Transverse colon (tissue), 4 donors: ENCODE measurements at regions not wholly inside any gene's neighbourhood (a gene's known extent, or its start where the extent isn't known, plus 50 kb on each side); places are given as distances from the start of the nearest gene placed in this dataset.
"Not testable (repeated sequence)": the region's sequence is repeated elsewhere in the genome, so short reads cannot be mapped to it uniquely, and the experiment has no call there.

ENCODE experiments used
- DNase-seq: peaks from one replicate; pipeline ENCODE4 v3.0.0-alpha.2; 2019
- H3K27ac ChIP-seq, 4 donors: fragments of 200-600 bp; sonication (generic); 2 replicates each; pipeline ENCODE4 v1.5.1; 2016 to 2018; ENCODE audit warnings: inconsistent platforms in 4 of 4
- H3K27me3 ChIP-seq: fragments of 200-600 bp; sonication (generic); 2 replicates; pipeline ENCODE4 v1.5.1; 2017; ENCODE audit warnings: inconsistent platforms
- H3K36me3 ChIP-seq, 4 donors: fragments of 200-600 bp; sonication (generic); 2 replicates each; pipeline ENCODE4 v1.5.1; 2017 to 2019; ENCODE audit warnings: inconsistent platforms in 4 of 4
- H3K4me1 ChIP-seq, 4 donors: fragments of 200-600 bp; sonication (generic); 2 replicates each; pipeline ENCODE4 v1.5.1; 2017 to 2020; ENCODE audit warnings: inconsistent platforms in 4 of 4
- H3K4me3 ChIP-seq, 4 donors: fragments of 200-600 bp; sonication (generic); 1 replicate in 1 of 4; 2 replicates in 3 of 4; pipeline versions ENCODE4 v1.5.1 to v1.6.1; 2017 to 2019; ENCODE audit warnings: inconsistent platforms in 4 of 4
- H3K9me3 ChIP-seq, 2 donors: fragments of 200-600 bp; sonication (generic); 2 replicates each; pipeline ENCODE4 v1.5.1; 2017 to 2019; ENCODE audit warnings: inconsistent platforms in 2 of 2
- EP300 ChIP-seq: sonication (generic); formaldehyde crosslinking; IDR thresholded peaks from one replicate; pipeline ENCODE4 v1.6.1; 2017; ENCODE audit warnings: antibody characterized with exemption, low read depth
- POLR2A ChIP-seq: fragments of 450-650 bp; IDR thresholded peaks from one replicate; pipeline ENCODE4 v1.6.1; 2016; ENCODE audit warnings: antibody characterized with exemption, mild to moderate bottlenecking, moderate library complexity
- POLR2AphosphoS5 ChIP-seq, 3 donors: sonication (generic); formaldehyde crosslinking; IDR thresholded peaks; one replicate each; pipeline ENCODE4 v1.6.1; 2016; ENCODE audit warnings: antibody characterized with exemption in 3 of 3
- WGBS, 2 donors: methylation state at CpG; one replicate each; pipeline ENCODE4 v1.1.5; 2018; ENCODE audit warnings: low coverage in 1 of 2; 5-methylcytosine and 5-hydroxymethylcytosine counted together
- in situ Hi-C, 4 donors: fragments of 200-750 bp; cut with MboI; loops; one replicate each; pipeline versions ENCODE4 v1.15.0 to v1.15.1; 2017; ENCODE audit warnings: low sequenced_read_pairs in 3 of 4, low pct_ligation_motif_present in 1 of 4, low pct_unique_long_range_greater_than_20kb in 1 of 4
- intact Hi-C: fragments of 100-400 bp; cut with DNase I; formaldehyde crosslinking; loops from one replicate; pipeline ENCODE4 v1.15.1; 2023; ENCODE audit warnings: low total_unique reads
- TF ChIP-seq, protein P1 (sequence below), 5 experiments: fragments of 200-600 bp in 3 of 5; fragments of 450-650 bp in 2 of 5; sonication (generic) in 3 of 5; IDR thresholded peaks; 1 replicate in 2 of 5; 2 replicates in 3 of 5; pipeline ENCODE4 v1.5.1; 2016 to 2017; ENCODE audit warnings: antibody characterized with exemption in 5 of 5, inconsistent platforms in 3 of 5, mild to moderate bottlenecking in 2 of 5, moderate library complexity in 1 of 5

- in situ Hi-C loops, H3K27ac ChIP-seq, H3K36me3 ChIP-seq, H3K9me3 ChIP-seq, DNase-seq, H3K27me3 ChIP-seq, intact Hi-C loops, H3K4me3 ChIP-seq, H3K4me1 ChIP-seq: not testable (repeated sequence)
- 71% methylated on average over 2 of the region's 2 CpGs; no CpG with 5 or more reads in 1 of the 2 donors for whole genome bisulfite sequencing, 2 donors
Measured at GRCh38 chr6:56778503-56778902, 135.8 kb upstream of the DST start.

DNA sequence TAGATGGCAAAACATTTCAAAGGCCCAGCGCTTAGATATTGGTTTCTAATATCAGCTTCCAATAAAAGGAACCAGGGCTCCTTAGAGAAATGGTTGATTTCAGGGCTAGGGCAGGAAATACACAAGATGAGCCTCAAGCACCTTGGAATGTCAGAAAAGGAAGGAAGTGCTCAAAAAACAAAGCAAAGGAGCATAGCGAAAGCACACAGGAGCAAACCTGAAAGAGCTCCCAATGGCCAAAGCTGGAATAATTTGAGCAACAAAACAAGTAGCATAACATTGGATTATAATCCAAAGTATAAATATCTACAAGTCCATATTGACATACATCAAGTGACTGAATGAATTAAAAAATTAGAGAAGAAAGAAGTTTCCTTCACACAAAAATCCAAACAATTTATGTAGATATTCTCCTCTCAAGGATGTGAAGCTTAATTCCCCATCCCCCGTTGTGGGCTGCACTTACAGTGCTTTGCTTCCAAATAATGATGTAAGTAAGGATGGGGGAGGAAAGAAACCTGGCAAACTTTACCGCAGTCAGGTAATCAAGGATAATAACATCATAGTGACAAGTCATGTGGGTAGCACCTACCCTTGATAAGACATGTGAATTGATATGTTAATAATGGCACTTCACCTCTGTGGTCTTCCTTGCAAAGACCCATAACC lies 132.9 kb upstream of the DST start:
- Histone ChIP-seq H3K36me3 (no peaks in the 10 kb centered on the region), H3K27ac (no peak overlapping the region), H3K27me3 (no peaks in the 10 kb centered on the region), H3K4me1 (peaks cover 0 to 3% (median 0%) of the 10 kb centered on the region in 4 donors), H3K9me3 (no peaks in the 10 kb centered on the region), H3K4me3 (no peak overlapping the region)
- no peak for DNase-seq
- in situ Hi-C loops: no loop called here
- 80% methylated on average over 4 of the region's 4 CpGs for WGBS, 2 donors
- intact Hi-C loops: no loop called here
- no peak for TF ChIP-seq POLR2A
- TF ChIP-seq POLR2AphosphoS5 (IDR thresholded peaks at IDR 0.05): no peak
- TF ChIP-seq, protein P1, sequence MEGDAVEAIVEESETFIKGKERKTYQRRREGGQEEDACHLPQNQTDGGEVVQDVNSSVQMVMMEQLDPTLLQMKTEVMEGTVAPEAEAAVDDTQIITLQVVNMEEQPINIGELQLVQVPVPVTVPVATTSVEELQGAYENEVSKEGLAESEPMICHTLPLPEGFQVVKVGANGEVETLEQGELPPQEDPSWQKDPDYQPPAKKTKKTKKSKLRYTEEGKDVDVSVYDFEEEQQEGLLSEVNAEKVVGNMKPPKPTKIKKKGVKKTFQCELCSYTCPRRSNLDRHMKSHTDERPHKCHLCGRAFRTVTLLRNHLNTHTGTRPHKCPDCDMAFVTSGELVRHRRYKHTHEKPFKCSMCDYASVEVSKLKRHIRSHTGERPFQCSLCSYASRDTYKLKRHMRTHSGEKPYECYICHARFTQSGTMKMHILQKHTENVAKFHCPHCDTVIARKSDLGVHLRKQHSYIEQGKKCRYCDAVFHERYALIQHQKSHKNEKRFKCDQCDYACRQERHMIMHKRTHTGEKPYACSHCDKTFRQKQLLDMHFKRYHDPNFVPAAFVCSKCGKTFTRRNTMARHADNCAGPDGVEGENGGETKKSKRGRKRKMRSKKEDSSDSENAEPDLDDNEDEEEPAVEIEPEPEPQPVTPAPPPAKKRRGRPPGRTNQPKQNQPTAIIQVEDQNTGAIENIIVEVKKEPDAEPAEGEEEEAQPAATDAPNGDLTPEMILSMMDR (IDR thresholded peaks at IDR 0.05): no peak
- no peak for TF ChIP-seq EP300

- 93 to 100% methylated on average over 1 of the region's 1 CpG for WGBS, 2 donors
- H3K4me1 ChIP-seq: peaks cover 0 to 9% (median 0%) of the 10 kb centered on the region in 4 donors
- no peaks in the 10 kb centered on the region for H3K36me3 ChIP-seq
- in situ Hi-C loops (no loop called here), intact Hi-C loops (no loop called here)
- no peak overlapping the region for H3K4me3 ChIP-seq
- H3K27me3 ChIP-seq: no peaks in the 10 kb centered on the region
- TF ChIP-seq POLR2AphosphoS5 (IDR thresholded peaks at IDR 0.05) (no peak), EP300 (no peak), POLR2A (no peak)
- TF ChIP-seq, protein P1 (IDR thresholded peaks at IDR 0.05): no peak
- H3K27ac ChIP-seq: peak overlapping the region in 3 of 4 donors; percentile 23 to 48 (median 31)
- no peak for DNase-seq
- no peaks in the 10 kb centered on the region for H3K9me3 ChIP-seq
Measured at GRCh38 chr6:56772737-56773184, 130.1 kb upstream of the DST start.

DNA sequence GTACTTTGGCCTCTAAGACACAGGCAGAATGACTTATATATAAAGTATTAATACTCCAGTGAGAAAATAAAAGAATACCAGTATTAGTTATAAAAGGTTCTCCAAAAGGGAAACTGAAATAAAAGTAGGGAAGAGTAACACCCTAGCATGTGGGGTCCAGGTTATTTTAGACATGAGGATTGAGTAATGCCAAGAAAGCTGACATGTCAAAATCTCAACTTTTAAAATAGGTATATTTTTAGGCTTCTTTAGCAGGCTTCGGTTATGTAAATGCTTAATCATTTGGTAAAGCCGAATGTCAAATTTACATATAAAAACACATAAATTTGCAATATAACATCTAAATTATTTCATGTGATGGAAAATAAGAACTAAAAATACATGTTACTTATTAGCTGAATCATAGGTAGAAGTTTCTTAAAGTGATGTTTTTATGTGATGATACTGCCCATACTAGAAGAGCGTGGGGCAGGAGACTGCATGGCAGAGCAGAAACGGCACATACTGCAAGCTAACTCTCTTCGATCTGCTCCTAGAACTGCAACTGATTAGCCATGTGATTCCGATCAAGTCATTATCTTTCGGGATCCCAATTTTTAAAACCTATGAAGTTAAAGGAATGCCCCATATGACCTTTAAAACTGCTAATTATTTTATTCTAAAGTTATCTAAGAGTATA lies 129.4 kb upstream of the DST start:
- Histone ChIP-seq H3K27me3 (no peaks in the 10 kb centered on the region), H3K4me1 (peaks cover 0 to 12% (median 0%) of the 10 kb centered on the region in 4 donors), H3K27ac (peak overlapping the region in 3 of 4 donors; percentile 20 to 48 (median 23)), H3K9me3 (no peaks in the 10 kb centered on the region), H3K36me3 (no peaks in the 10 kb centered on the region), H3K4me3 (no peak overlapping the region)
- 83 to 87% methylated on average over 7 of the region's 7 CpGs for WGBS, 2 donors
- intact Hi-C loops (no loop called here), in situ Hi-C loops (no loop called here)
- TF ChIP-seq EP300: no peak
- TF ChIP-seq POLR2A: no peak
- TF ChIP-seq, protein P1 (IDR thresholded peaks at IDR 0.05): no peak
- TF ChIP-seq POLR2AphosphoS5 (IDR thresholded peaks at IDR 0.05): no peak
- no peak for DNase-seq
